GM18505 (cell line): ENCODE measurements at regions not wholly inside any gene's neighbourhood (a gene's known extent, or its start where the extent isn't known, plus 50 kb on each side); places are given as distances from the start of the nearest gene placed in this dataset.

ENCODE experiments used
- ATAC-seq: cut with Tn5 transposase; IDR thresholded peaks from one replicate; pipeline ENCODE4 v1.9.1; 2021; ENCODE audit not compliant: unreplicated experiment
- POLR2A ChIP-seq: IDR thresholded peaks from 4 replicates; pipeline ENCODE4 v1.6.1; 2011; ENCODE audit warnings: borderline replicate concordance; ENCODE audit not compliant: insufficient read depth, insufficient read length; ENCODE audit errors: extremely low read depth

GRCh38 chr12:89139390-89139789 is 212.9 kb downstream of the DUSP6 start:
- ATAC-seq: no peak

DNA sequence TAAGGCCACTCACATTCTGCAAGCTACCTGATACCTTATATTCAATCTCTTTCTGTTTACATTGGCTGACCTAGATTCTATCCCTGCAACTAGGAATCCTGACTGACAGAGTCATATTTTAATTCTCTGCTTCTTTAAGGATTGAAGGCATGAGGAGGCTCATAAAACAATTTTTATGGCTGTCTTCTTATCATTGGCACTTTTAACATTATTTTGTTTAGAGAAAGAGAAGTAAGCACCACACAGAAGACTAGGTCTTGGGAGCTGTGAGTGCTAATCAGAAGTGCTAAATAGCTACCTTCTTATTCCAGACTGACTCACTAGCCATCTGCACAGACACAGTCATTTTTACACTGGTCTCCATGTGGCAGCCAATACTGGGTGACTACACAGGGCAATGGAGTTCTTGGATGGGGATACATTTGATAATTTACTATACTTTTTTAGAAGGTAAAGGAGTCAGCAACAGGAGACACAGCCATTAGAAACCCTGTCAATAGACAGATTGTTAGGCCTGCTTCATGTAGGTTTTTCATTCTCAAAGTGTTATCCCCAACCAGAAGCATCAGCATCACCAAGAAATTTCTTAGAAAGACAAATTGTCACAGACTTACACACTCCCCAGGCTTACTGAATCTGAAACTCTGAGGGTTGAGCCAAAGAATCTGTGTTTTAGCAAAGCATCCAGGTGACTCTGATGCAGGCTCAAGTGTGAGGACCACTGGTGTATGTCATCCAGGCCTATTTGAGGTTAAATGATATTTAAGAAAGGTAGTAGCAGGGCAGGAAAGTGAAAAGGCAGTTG is 214.1 kb downstream of the DUSP6 start:
- no peak for ATAC-seq
- TF ChIP-seq POLR2A: no peak

More at GRCh38 chr12:89139390-89139789, 212.9 kb downstream of the DUSP6 start:
- no peak for TF ChIP-seq POLR2A

DNA sequence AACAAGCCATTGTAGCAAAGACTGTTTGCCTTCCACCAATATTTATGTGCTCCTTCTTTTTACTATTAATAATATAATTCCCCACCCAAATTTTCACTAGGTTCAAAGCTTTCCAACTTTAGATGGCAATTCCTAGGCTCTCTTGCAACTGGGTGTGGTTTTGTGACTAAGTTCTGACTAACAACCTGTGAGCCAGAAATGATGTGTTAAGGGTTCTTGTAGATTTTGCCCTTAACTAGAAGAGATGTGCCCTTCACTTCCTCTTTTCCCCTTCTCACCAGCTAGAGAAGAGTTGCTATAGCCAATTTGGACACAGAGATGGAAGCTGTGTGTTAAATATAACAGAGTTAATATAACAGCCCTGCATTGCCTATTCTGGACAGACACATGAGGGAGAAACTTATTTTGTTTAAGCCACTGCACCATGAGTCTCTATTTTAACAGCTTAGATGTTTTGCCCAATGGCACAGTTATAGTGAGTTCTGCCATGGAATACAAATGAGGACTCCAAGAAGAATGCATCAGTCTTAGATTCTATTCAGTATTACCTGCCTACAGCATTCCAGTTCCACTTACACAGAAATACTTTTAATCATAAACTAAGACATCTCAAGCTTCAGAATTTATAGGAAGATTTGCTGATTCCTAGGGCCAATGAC is 216.2 kb downstream of the DUSP6 start:
- peak; percentile 68 for ATAC-seq
- no peak for TF ChIP-seq POLR2A

- TF ChIP-seq POLR2A: no peak
These were observed 218.0 kb downstream of the DUSP6 start for GRCh38 chr12:89134213-89134770.

GRCh38 chr12:89129167-89129870 is 223.0 kb downstream of the DUSP6 start:
- no peak for ATAC-seq
- no peak for TF ChIP-seq POLR2A

More at GRCh38 chr12:89134213-89134770, 218.0 kb downstream of the DUSP6 start:
- no peak for ATAC-seq

GRCh38 chr12:89126712-89127111 is 225.6 kb downstream of the DUSP6 start:
- no peak for TF ChIP-seq POLR2A
- no peak for ATAC-seq

DNA sequence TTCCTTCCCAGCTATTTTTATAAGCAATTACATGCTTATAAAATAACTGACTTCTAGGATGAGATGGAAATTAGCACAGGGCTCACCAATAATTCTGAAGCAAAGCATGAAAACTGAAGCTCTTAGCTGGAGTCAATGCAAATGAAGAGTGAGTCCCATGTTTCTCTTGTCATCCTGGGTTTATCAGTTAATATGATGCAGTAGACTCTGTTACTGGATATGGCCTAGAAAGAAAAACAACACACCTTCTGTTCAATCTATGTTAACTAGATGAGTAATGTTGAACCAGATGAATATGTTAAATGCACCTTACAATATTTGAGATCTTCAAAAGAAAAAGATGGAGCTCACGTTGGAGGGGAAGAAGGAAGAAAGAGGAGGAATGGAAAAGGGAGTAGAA is 229.4 kb downstream of the DUSP6 start:
- ATAC-seq: no peak

GRCh38 chr12:89117448-89118034 is 234.8 kb downstream of the DUSP6 start:
- ATAC-seq: no peak
- TF ChIP-seq POLR2A: no peak

More for the DNA sequence above, 229.4 kb downstream of the DUSP6 start:
- no peak for TF ChIP-seq POLR2A

- TF ChIP-seq POLR2A: no peak
- no peak for ATAC-seq
These were observed 240.3 kb downstream of the DUSP6 start for GRCh38 chr12:89111964-89112363.

DNA sequence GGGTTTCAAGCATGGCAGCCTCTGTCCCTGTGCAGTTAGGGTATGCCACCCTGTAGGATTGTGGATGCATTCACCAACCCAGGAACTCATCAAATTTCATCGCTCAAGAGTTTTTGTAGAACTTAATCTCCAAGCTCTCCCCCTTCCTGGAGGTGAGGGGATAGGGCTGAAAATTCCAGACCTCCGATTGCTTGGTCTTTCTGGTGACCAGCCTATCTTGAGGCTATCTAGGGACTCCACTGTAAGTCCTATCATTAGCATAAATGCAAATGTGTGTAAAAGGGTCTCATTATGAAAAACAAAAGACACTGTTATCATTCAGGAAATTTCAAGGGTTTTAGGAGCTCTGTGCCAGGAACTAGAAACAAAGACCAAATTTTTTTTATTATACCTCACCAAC is 244.0 kb downstream of the DUSP6 start:
- no peak for TF ChIP-seq POLR2A
- ATAC-seq: no peak

GRCh38 chr12:89106950-89107349 is 245.4 kb downstream of the DUSP6 start:
- no peak for TF ChIP-seq POLR2A
- no peak for ATAC-seq

GRCh38 chr12:89105243-89105642 is 247.1 kb downstream of the DUSP6 start:
- no peak for ATAC-seq
- TF ChIP-seq POLR2A: no peak

GRCh38 chr12:89103831-89104230 is 248.5 kb downstream of the DUSP6 start:
- no peak for ATAC-seq
- TF ChIP-seq POLR2A: no peak
